C4-2B (cell line): ENCODE measurements at regions not wholly inside any gene's neighbourhood (a gene's known extent, or its start where the extent isn't known, plus 50 kb on each side); places are given as distances from the start of the nearest gene placed in this dataset.

Source experiments
- CTCF ChIP-seq: fragments of 450-650 bp; conservative IDR thresholded peaks from 2 replicates; pipeline ENCODE4 v1.5.1; 2017; ENCODE audit warnings: mild to moderate bottlenecking
- ZFX ChIP-seq: fragments of 450-650 bp; IDR thresholded peaks from 2 replicates; pipeline ENCODE4 v1.6.1; 2017

- TF ChIP-seq CTCF = no peak
- TF ChIP-seq ZFX = no peak
These were observed 176.9 kb upstream of the CCNH start for GRCh38 chr5:87589587-87589986.
